Mesendoderm (in vitro differentiated cells): ENCODE measurements at regions not wholly inside any gene's neighbourhood (a gene's known extent, or its start where the extent isn't known, plus 50 kb on each side); places are given as distances from the start of the nearest gene placed in this dataset.

Experiments used
- DNase-seq: peaks from one replicate; pipeline ENCODE4 v3.0.0; 2013
- H2AK5ac ChIP-seq: 2 replicates; pipeline ENCODE4 v1.6.1; 2013; ENCODE audit warnings: low read length, inconsistent platforms
- H2BK120ac ChIP-seq: 2 replicates; pipeline ENCODE4 v1.6.1; 2013; ENCODE audit warnings: low read depth, mild to moderate bottlenecking, low read length, moderate library complexity, mixed read lengths
- H2BK15ac ChIP-seq: replicated peaks from 2 replicates; pipeline ENCODE4 v1.6.1; 2013; ENCODE audit warnings: low read depth, mild to moderate bottlenecking, moderate library complexity
- H2BK5ac ChIP-seq: 2 replicates; pipeline ENCODE4 v1.6.1; 2013; ENCODE audit warnings: low read length, inconsistent platforms
- H3K18ac ChIP-seq: 2 replicates; pipeline ENCODE4 v1.6.1; 2013; ENCODE audit warnings: mild to moderate bottlenecking, low read length, mixed read lengths
- H3K23ac ChIP-seq: one replicate; pipeline ENCODE4 v1.6.1; 2013; ENCODE audit warnings: low read length
- H3K27ac ChIP-seq: 2 replicates; pipeline ENCODE4 v1.5.1; 2013; ENCODE audit warnings: low read depth, mild to moderate bottlenecking, inconsistent platforms, low read length, moderate library complexity
- H3K27me3 ChIP-seq: 2 replicates; pipeline ENCODE4 v1.6.1; 2013; ENCODE audit warnings: low read length, control low read depth, mild to moderate bottlenecking, inconsistent platforms; ENCODE audit not compliant: insufficient read depth, poor library complexity
- H3K36me3 ChIP-seq: 2 replicates; pipeline ENCODE4 v1.6.1; 2013; ENCODE audit warnings: low read length, inconsistent platforms; ENCODE audit not compliant: control insufficient read depth, insufficient read depth
- H3K4ac ChIP-seq: one replicate; pipeline ENCODE4 v1.6.1; 2013; ENCODE audit warnings: low read depth, mild to moderate bottlenecking, low read length, moderate library complexity
- H3K4me1 ChIP-seq: 2 replicates; pipeline ENCODE4 v1.6.1; 2013; ENCODE audit warnings: low read depth, low read length, inconsistent platforms; ENCODE audit not compliant: control insufficient read depth
- H3K4me2 ChIP-seq: 2 replicates; pipeline ENCODE4 v1.6.1; 2013; ENCODE audit warnings: low read length
- H3K4me3 ChIP-seq: 2 replicates; pipeline ENCODE4 v1.5.1; 2013; ENCODE audit warnings: mild to moderate bottlenecking, low read length
- H3K56ac ChIP-seq: one replicate; pipeline ENCODE4 v1.6.1; 2013; ENCODE audit warnings: low read length
- H3K79me1 ChIP-seq: 2 replicates; pipeline ENCODE4 v1.6.1; 2013; ENCODE audit warnings: low read length, inconsistent platforms
- H3K79me2 ChIP-seq: 2 replicates; pipeline ENCODE4 v1.6.1; 2013; ENCODE audit warnings: mild to moderate bottlenecking, low read length; ENCODE audit not compliant: control insufficient read depth, insufficient read depth
- H3K9ac ChIP-seq: 2 replicates; pipeline ENCODE4 v1.6.1; 2013; ENCODE audit warnings: low read length, inconsistent platforms
- H4K5ac ChIP-seq: one replicate; pipeline ENCODE4 v1.6.1; 2013; ENCODE audit warnings: low read length
- H4K8ac ChIP-seq: one replicate; pipeline ENCODE4 v1.6.1; 2013; ENCODE audit warnings: low read depth, mild to moderate bottlenecking, control low read depth, low read length, moderate library complexity
- WGBS: extraction: QIAGEN DNeasy Blood & Tissue Kit; methylation state at CpG from one replicate; pipeline ENCODE4 v1.1.7; 2013; ENCODE audit warnings: low lambda C conversion rate, missing lambda C conversion rate; ENCODE audit not compliant: insufficient coverage; ENCODE audit errors: extremely low coverage; 5-methylcytosine and 5-hydroxymethylcytosine counted together

GRCh38 chr20:10953437-10953836 lies 279.6 kb upstream of the JAG1 start:
- H3K56ac ChIP-seq = no peak overlapping the region
- no peak for DNase-seq
- no peak overlapping the region for H4K8ac ChIP-seq
- H3K18ac ChIP-seq = no peak overlapping the region
- no peak overlapping the region for H3K4ac ChIP-seq
- no peak overlapping the region for H3K9ac ChIP-seq
- H2AK5ac ChIP-seq = no peak overlapping the region
- no peak overlapping the region for H2BK120ac ChIP-seq
- no peak overlapping the region for H3K27ac ChIP-seq
- no peaks in the 10 kb centered on the region for H3K27me3 ChIP-seq
- H3K36me3 ChIP-seq = no peaks in the 10 kb centered on the region
- no peak overlapping the region for H3K23ac ChIP-seq
- no peak overlapping the region for H3K4me2 ChIP-seq
- H3K4me3 ChIP-seq = no peak overlapping the region
- no peaks in the 10 kb centered on the region for H3K79me2 ChIP-seq
- no peaks in the 10 kb centered on the region for H3K4me1 ChIP-seq
- no peak overlapping the region for H2BK15ac ChIP-seq
- no peaks in the 10 kb centered on the region for H3K79me1 ChIP-seq
- no peak overlapping the region for H4K5ac ChIP-seq
- no peak overlapping the region for H2BK5ac ChIP-seq
- no CpG with 5 or more reads among the region's 2 CpGs for WGBS

GRCh38 chr20:10954137-10954840 lies 280.5 kb upstream of the JAG1 start:
- Histone ChIP-seq H4K5ac (no peak overlapping the region), H3K36me3 (no peaks in the 10 kb centered on the region), H2BK5ac (no peak overlapping the region), H3K4me1 (no peaks in the 10 kb centered on the region), H3K4me3 (no peak overlapping the region), H3K79me2 (no peaks in the 10 kb centered on the region), H3K79me1 (no peaks in the 10 kb centered on the region), H3K4me2 (no peak overlapping the region), H3K4ac (no peak overlapping the region), H4K8ac (no peak overlapping the region), H2BK15ac (no peak overlapping the region), H2AK5ac (no peak overlapping the region), H3K23ac (no peak overlapping the region), H3K56ac (no peak overlapping the region), H3K27ac (no peak overlapping the region), H3K27me3 (no peaks in the 10 kb centered on the region), H3K9ac (no peak overlapping the region), H3K18ac (no peak overlapping the region), H2BK120ac (no peak overlapping the region)
- WGBS = no CpG with 5 or more reads among the region's 6 CpGs
- peak; percentile 33 for DNase-seq

- H2BK5ac ChIP-seq = no peak overlapping the region
- H3K56ac ChIP-seq = no peak overlapping the region
- H3K79me2 ChIP-seq = no peaks in the 10 kb centered on the region
- no peaks in the 10 kb centered on the region for H3K79me1 ChIP-seq
- no peak overlapping the region for H3K4ac ChIP-seq
- WGBS = no CpG with 5 or more reads among the region's 3 CpGs
- DNase-seq = no peak
- H3K4me1 ChIP-seq = no peaks in the 10 kb centered on the region
- H3K27me3 ChIP-seq = no peaks in the 10 kb centered on the region
- H4K5ac ChIP-seq = no peak overlapping the region
- H3K36me3 ChIP-seq = no peaks in the 10 kb centered on the region
- no peak overlapping the region for H3K4me3 ChIP-seq
- H3K23ac ChIP-seq = no peak overlapping the region
- H2BK15ac ChIP-seq = no peak overlapping the region
- no peak overlapping the region for H3K4me2 ChIP-seq
- H2AK5ac ChIP-seq = no peak overlapping the region
- H3K27ac ChIP-seq = no peak overlapping the region
- H3K18ac ChIP-seq = no peak overlapping the region
- H2BK120ac ChIP-seq = no peak overlapping the region
- no peak overlapping the region for H4K8ac ChIP-seq
- H3K9ac ChIP-seq = no peak overlapping the region
Observed at GRCh38 chr20:10954908-10955580, 281.2 kb upstream of the JAG1 start.

GRCh38 chr20:10958279-10958678 lies 284.5 kb upstream of the JAG1 start:
- Histone ChIP-seq H3K27me3 (no peaks in the 10 kb centered on the region), H3K9ac (no peak overlapping the region), H2AK5ac (no peak overlapping the region), H4K5ac (no peak overlapping the region), H3K36me3 (no peaks in the 10 kb centered on the region), H3K4me3 (no peak overlapping the region), H3K18ac (no peak overlapping the region), H3K79me1 (no peaks in the 10 kb centered on the region), H3K79me2 (no peaks in the 10 kb centered on the region), H3K4me2 (no peak overlapping the region), H2BK15ac (no peak overlapping the region), H3K27ac (no peak overlapping the region), H3K4me1 (no peaks in the 10 kb centered on the region), H4K8ac (no peak overlapping the region), H2BK120ac (no peak overlapping the region), H3K4ac (no peak overlapping the region), H2BK5ac (no peak overlapping the region), H3K23ac (no peak overlapping the region), H3K56ac (no peak overlapping the region)
- DNase-seq = no peak
- no CpG with 5 or more reads among the region's 3 CpGs for WGBS

- Histone ChIP-seq H2BK15ac (no peak overlapping the region), H3K9ac (no peak overlapping the region), H3K79me2 (no peaks in the 10 kb centered on the region), H3K4me1 (no peaks in the 10 kb centered on the region), H3K27me3 (no peaks in the 10 kb centered on the region), H3K56ac (no peak overlapping the region), H4K8ac (no peak overlapping the region), H3K23ac (no peak overlapping the region), H4K5ac (no peak overlapping the region), H3K27ac (no peak overlapping the region), H2BK120ac (no peak overlapping the region), H2AK5ac (no peak overlapping the region), H3K18ac (no peak overlapping the region), H2BK5ac (no peak overlapping the region), H3K36me3 (no peaks in the 10 kb centered on the region), H3K4ac (no peak overlapping the region), H3K4me3 (no peak overlapping the region), H3K4me2 (no peak overlapping the region), H3K79me1 (no peaks in the 10 kb centered on the region)
- no peak for DNase-seq
- WGBS = no CpG with 5 or more reads among the region's 2 CpGs
Observed at GRCh38 chr20:10960416-10960815, 286.6 kb upstream of the JAG1 start.
